HG02623 (cell line): ENCODE measurements at regions not wholly inside any gene's neighbourhood (a gene's known extent, or its start where the extent isn't known, plus 50 kb on each side); places are given as distances from the start of the nearest gene placed in this dataset.
"Not testable (repeated sequence)": the region's sequence is repeated elsewhere in the genome, so short reads cannot be mapped to it uniquely, and the experiment has no call there.

Experiments
- ATAC-seq: cut with Tn5 transposase; IDR thresholded peaks from one replicate; pipeline ENCODE4 v1.9.1; 2021; ENCODE audit warnings: moderate library complexity; ENCODE audit not compliant: unreplicated experiment

GRCh38 chr21:15119486-15119885, 54.7 kb upstream of the NRIP1 start:
- ATAC-seq: no peak

- no peak for ATAC-seq
These were observed 56.4 kb upstream of the NRIP1 start for GRCh38 chr21:15121097-15121654.

GRCh38 chr21:15121655-15122120, 56.9 kb upstream of the NRIP1 start:
- no peak for ATAC-seq

GRCh38 chr21:15122241-15122640, 57.4 kb upstream of the NRIP1 start:
- no peak for ATAC-seq

GRCh38 chr21:15124731-15125130, 59.9 kb upstream of the NRIP1 start:
- no peak for ATAC-seq

GRCh38 chr21:15126948-15127347, 62.1 kb upstream of the NRIP1 start:
- ATAC-seq: no peak

GRCh38 chr21:15127437-15127836, 62.6 kb upstream of the NRIP1 start:
- no peak for ATAC-seq

- no peak for ATAC-seq
These were observed 63.5 kb upstream of the NRIP1 start for GRCh38 chr21:15128267-15128666.

- not testable (repeated sequence) for ATAC-seq
These were observed 63.9 kb upstream of the NRIP1 start for GRCh38 chr21:15128714-15129113.

GRCh38 chr21:15130326-15130725, 65.5 kb upstream of the NRIP1 start:
- no peak for ATAC-seq

- no peak for ATAC-seq
These were observed 66.0 kb upstream of the NRIP1 start for GRCh38 chr21:15130751-15131150.

GRCh38 chr21:15132781-15133180, 68.0 kb upstream of the NRIP1 start:
- ATAC-seq: no peak

- no peak for ATAC-seq
These were observed 70.1 kb upstream of the NRIP1 start for GRCh38 chr21:15134701-15135470.

- ATAC-seq: no peak
These were observed 71.2 kb upstream of the NRIP1 start for GRCh38 chr21:15135867-15136629.

- ATAC-seq: no peak
These were observed 73.7 kb upstream of the NRIP1 start for GRCh38 chr21:15138490-15138889.

GRCh38 chr21:15139898-15140297, 75.1 kb upstream of the NRIP1 start:
- no peak for ATAC-seq

GRCh38 chr21:15140321-15141019, 75.7 kb upstream of the NRIP1 start:
- no peak for ATAC-seq

- no peak for ATAC-seq
These were observed 76.6 kb upstream of the NRIP1 start for GRCh38 chr21:15141261-15141970.

- ATAC-seq: no peak
These were observed 79.2 kb upstream of the NRIP1 start for GRCh38 chr21:15144026-15144425.

- no peak for ATAC-seq
These were observed 83.6 kb upstream of the NRIP1 start for GRCh38 chr21:15148437-15148836.
